Stimulated activated effector memory CD8-positive, alpha-beta T cell treated with anti-CD3 and anti-CD28 coated beads, Interleukin-12 subunit alpha, Interleukin-12 subunit beta, amount 100 ng/mL, for 72 hours (primary cell): ENCODE measurements at regions not wholly inside any gene's neighbourhood (a gene's known extent, or its start where the extent isn't known, plus 50 kb on each side); places are given as distances from the start of the nearest gene placed in this dataset.
A peak's percentile ranks its signal among the peaks of the same experiment; 100 is the strongest.
"Not testable (repeated sequence)": the region's sequence is repeated elsewhere in the genome, so short reads cannot be mapped to it uniquely, and the experiment has no call there.

Experiments
- ATAC-seq: fragments of 150-1000 bp; cut with Tn5 transposase; 2 replicates; pipeline ENCODE4 v1.10.0; 2021
- DNase-seq, 2 donors: peaks; one replicate each; pipeline ENCODE4 v3.0.0; 2021 to 2022; ENCODE audit warnings: low spot score in 2 of 2
- H3K27ac Mint-ChIP-seq: one replicate; pipeline ENCODE4 v1.8.0; 2022; ENCODE audit warnings: mild to moderate bottlenecking, mixed read lengths
- H3K36me3 Mint-ChIP-seq: one replicate; pipeline ENCODE4 v1.8.0; 2022; ENCODE audit warnings: mild to moderate bottlenecking, mixed read lengths
- H3K4me1 Mint-ChIP-seq: one replicate; pipeline ENCODE4 v1.8.0; 2022; ENCODE audit warnings: mixed read lengths
- H3K4me3 Mint-ChIP-seq: one replicate; pipeline ENCODE4 v1.8.0; 2022; ENCODE audit warnings: mild to moderate bottlenecking, mixed read lengths
- H3K9me3 Mint-ChIP-seq: one replicate; pipeline ENCODE4 v1.8.0; 2022; ENCODE audit warnings: mixed read lengths

DNA sequence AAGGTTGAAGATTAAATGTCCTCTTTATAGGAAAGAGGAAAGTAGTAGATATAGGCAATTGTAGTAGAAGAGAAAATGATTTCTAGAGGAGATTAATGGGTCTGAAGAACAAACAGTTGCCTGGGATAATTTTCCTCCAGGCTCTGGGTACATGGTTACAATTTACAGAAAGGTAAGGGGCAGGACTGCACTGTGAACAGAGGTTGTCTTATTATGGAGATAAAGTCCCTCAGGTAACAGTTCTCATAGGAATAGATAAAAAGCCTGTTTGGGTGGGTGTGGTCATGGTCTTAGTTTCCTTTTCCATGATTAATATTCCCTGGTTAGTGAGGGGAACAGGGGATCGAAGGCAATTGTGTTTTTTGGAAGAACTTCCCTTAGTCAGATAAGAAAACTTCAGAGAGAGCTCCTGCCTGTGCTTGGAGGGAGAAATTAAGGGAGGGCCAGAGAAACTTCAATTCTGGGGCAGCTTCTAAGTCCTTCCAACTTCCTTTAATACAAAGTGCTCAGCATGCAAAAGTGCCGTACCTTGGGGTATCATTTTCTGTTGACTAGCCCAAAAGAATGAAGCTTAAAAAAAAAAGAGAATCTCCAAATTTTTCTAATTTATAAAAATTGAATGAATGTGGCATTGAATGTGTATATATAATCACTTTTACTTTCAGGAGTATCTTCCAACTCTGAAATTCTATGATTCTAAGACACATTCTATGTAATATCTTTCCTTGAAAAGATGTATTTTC is 295.4 kb upstream of the USP25 start:
- no peak for ATAC-seq
- no peaks in the 10 kb centered on the region for H3K9me3 Mint-ChIP-seq
- H3K4me1 Mint-ChIP-seq, result no peaks in the 10 kb centered on the region
- H3K4me3 Mint-ChIP-seq, result no peak overlapping the region
- H3K27ac Mint-ChIP-seq, result no peak overlapping the region
- peaks cover 6% of the 10 kb centered on the region for H3K36me3 Mint-ChIP-seq
- DNase-seq, result no peak

DNA sequence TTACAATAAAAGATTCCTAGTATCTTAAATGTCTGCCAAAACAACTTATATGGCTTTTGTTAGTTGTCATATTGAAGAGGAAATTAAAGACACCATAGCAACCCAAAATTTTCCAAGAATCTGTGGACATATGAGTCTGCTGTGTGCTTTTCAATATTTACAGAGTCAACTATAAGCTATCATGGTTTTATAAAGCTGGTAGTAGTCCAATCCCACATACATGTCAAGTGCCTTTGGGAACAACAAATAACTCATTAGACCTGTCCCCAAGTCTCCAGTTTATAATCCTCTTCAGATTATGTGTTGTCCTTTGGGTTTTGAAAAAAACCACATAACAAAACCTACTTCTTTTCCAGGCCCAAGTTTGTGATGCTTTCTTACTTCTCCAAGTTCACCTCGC is 293.8 kb upstream of the USP25 start:
- Mint-ChIP-seq H3K4me1 (no peaks in the 10 kb centered on the region), H3K4me3 (no peak overlapping the region), H3K36me3 (peaks cover 6% of the 10 kb centered on the region), H3K27ac (no peak overlapping the region), H3K9me3 (no peaks in the 10 kb centered on the region)
- ATAC-seq (no peak), DNase-seq (no peak)

DNA sequence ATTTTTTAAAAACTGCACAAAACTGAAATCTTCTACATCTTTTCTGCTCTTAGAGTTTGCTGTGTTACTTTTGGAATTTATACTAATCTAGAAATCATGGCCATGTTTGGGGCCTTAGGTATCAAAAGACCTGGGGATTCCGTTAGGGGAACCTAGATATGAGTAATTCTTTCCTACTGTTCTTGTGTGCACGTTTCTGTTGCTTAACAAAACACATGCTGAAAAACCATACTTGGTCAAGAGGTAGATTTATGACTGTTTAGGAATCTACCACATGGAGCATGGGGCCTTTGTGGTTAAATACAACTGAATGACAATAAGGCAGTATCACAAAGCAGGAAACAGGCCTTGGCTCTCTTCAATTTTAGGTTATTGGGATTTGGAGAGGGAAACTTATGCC is 291.9 kb upstream of the USP25 start:
- no peaks in the 10 kb centered on the region for H3K4me1 Mint-ChIP-seq
- H3K4me3 Mint-ChIP-seq, result no peak overlapping the region
- no peaks in the 10 kb centered on the region for H3K9me3 Mint-ChIP-seq
- H3K36me3 Mint-ChIP-seq, result peaks cover 6% of the 10 kb centered on the region
- H3K27ac Mint-ChIP-seq, result peak overlapping the region; percentile 32
- DNase-seq (no peak), ATAC-seq (peak; percentile 94)

DNA sequence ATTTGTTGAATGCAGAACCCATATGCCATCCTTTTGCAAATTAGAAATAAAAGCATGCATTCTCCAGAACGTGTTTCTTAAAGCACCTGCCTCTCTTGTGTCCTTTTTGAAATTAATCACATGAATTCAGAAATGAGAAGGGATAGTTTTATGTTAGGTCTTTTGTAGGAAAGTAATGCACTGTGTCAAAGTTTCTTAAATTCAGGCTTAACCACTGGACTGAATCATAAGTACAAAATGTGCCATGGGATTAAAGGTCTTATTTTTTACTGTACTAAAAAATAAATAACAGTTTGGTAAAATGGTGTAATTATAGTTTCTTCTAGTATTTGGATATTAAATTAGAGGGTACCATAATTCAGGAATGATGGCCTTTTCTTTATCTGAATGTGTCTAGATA is 290.1 kb upstream of the USP25 start:
- no peak overlapping the region for H3K27ac Mint-ChIP-seq

DNA sequence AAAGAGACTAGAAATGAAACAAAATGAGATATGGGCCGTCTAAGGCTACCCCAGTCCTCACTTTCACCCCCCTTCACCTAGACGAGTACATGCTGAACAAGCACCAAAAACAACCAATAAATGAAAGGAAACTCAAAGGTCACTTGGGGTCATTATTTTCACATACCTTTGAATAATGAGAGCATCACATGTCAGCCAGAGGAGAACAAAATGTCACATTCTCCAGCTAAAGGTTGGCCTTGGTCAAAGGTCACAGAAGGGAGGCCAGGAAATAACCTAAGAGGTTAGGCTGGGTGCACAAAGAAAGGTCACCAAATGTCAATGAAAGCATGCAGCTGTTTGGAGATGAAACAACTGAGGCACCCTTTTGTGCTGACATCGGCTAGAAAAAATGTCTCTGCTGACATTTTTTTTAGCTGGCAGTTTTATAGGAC is 288.7 kb upstream of the USP25 start:
- Mint-ChIP-seq H3K4me3 (no peak overlapping the region), H3K4me1 (peaks cover 5% of the 10 kb centered on the region), H3K27ac (no peak overlapping the region), H3K9me3 (no peaks in the 10 kb centered on the region), H3K36me3 (peaks cover 6% of the 10 kb centered on the region)
- DNase-seq (no peak), ATAC-seq (no peak)

More for the DNA sequence above, 290.1 kb upstream of the USP25 start:
- no peak for ATAC-seq
- peaks cover 6% of the 10 kb centered on the region for H3K36me3 Mint-ChIP-seq
- H3K9me3 Mint-ChIP-seq, result no peaks in the 10 kb centered on the region
- no peak for DNase-seq
- H3K4me1 Mint-ChIP-seq, result no peaks in the 10 kb centered on the region
- H3K4me3 Mint-ChIP-seq, result no peak overlapping the region

DNA sequence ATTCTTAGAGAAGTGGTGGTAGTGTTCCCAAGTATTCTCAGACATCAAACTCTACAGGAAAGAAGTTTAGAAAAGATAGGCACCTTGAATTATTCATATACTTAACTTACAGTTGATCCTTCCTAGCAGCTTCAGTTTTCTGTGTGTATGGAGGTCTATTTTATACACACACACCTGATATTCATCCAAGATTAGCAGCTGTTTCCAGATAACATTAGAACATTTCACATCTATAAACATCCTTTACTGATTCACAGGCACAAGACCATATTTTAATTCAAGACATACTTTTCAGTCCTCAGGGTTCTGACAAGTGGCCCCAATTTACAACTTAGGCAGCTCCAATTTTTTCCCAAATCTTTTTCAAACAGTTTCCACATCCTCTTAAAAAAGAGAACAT is 287.8 kb upstream of the USP25 start:
- ATAC-seq (no peak), DNase-seq (no peak)
- Mint-ChIP-seq H3K4me3 (no peak overlapping the region), H3K9me3 (no peaks in the 10 kb centered on the region), H3K36me3 (peaks cover 6% of the 10 kb centered on the region), H3K27ac (no peak overlapping the region), H3K4me1 (peaks cover 5% of the 10 kb centered on the region)

DNA sequence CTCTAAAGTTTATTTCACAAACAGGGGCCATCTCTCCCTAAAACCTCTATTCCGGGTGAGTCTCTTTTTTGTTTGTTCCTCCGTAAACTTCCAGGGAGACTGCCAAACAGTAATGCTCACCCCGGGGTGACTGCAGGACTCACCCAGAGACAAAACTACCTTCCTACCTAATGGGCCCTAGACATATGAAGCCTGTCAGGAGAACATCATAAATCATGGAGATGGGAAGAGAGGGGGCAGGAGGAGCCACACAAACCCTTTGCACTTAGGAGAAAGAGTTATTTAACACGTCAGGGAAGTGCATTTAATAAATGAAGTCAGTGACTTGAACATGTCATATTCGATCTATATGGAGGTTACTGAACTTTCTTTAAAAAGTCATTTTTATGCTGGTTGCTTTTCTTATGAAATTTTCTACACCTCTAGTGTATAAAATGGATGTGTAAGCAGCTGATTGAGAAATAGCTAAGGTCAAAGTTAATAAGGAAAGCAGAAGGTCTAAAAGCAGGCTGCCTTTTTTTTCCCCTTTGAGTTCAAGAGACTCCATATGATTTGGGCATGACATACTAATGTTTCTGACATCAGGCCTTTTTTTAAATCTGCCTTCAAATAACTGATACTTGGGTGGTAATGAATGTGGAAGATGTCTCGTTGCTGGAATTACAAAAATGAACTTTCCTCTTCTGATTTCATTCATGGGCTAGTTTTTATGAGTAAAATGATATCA is 286.9 kb upstream of the USP25 start:
- H3K4me3 Mint-ChIP-seq, result no peak overlapping the region
- peaks cover 2% of the 10 kb centered on the region for H3K36me3 Mint-ChIP-seq
- no peak for DNase-seq
- no peak for ATAC-seq
- H3K4me1 Mint-ChIP-seq, result peaks cover 5% of the 10 kb centered on the region
- H3K9me3 Mint-ChIP-seq, result no peaks in the 10 kb centered on the region
- no peak overlapping the region for H3K27ac Mint-ChIP-seq

DNA sequence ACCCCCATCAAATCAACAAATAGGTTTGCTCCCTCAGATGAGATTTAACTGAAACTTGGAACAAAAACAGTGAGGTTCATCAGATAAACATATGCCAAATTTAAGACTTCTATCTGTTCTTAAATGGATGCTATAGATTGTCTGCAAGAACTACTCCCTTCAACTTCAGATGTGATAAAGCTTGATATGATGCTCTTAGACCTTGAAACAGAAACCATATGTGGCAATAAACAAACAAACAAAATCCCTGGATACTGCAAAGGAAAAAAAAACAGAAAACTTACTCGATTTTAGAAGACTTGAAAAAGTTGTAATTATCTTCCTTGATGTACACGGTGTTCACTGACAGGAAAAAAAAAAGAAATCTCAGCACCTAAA is 286.1 kb upstream of the USP25 start:
- ATAC-seq, result no peak
- Mint-ChIP-seq H3K36me3 (no peaks in the 10 kb centered on the region), H3K9me3 (no peaks in the 10 kb centered on the region), H3K4me1 (peaks cover 5% of the 10 kb centered on the region), H3K4me3 (no peak overlapping the region), H3K27ac (no peak overlapping the region)
- DNase-seq, result no peak

DNA sequence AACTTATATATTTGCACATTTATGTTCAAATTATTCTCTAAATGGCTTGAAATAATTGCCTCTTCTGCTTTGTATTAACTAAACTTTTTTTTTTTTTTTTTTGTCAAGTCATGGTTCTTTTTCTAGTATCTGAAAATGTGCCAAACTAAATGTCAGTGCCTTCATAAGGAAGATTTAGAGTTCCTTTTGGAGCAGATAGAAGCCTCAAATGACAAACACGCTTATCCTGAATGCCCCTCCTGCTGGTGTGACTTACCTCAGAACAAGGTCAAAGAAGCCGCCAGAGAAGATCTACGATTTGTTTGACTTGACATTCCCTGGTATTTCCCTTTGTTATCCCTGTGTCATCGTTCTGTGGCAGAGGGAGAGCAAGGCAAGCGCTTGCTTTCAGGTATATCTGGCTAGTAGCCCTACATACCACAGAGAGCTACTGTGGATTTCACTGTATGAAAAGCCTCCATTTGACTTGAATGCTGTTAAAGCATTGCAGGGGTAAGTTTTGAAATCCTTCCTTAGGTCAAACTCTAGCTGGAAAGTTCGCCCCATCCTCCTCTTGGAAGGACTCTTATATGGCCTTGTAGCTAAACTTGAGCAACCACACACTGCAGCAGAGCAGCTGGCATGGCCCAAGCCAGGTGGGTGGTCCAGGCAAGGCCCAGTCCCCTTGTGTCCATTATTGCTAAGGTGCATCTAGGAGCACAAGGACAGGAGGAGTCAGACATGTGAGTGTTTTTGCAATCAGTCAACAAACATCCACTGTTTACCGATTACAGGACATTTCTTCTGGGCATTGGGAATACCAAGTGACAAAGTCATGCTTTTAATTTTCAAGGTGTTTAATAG is 285.4 kb upstream of the USP25 start:
- H3K9me3 Mint-ChIP-seq, result peaks cover 5% of the 10 kb centered on the region
- no peak overlapping the region for H3K4me3 Mint-ChIP-seq
- ATAC-seq, result peak; percentile 39
- no peak for DNase-seq
- no peak overlapping the region for H3K27ac Mint-ChIP-seq
- peaks cover 5% of the 10 kb centered on the region for H3K4me1 Mint-ChIP-seq
- no peaks in the 10 kb centered on the region for H3K36me3 Mint-ChIP-seq

DNA sequence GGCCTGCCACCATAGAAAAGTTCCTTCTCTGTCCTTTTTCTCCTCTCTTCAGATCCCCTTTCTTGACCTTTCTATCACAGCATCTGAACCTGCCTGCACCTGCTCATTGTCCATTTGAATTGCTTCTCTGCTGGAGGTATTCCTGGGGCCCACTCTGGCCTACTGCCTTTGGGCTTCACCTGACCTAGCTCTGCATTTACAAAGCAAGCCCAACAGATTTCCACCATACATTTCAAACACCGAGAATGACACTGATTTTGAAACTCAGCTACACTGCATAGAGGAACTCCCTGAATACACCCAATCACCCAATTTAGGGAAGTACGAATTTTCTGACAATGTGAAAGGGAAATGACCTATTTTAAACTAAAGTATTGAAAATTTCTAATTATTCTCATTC is 284.5 kb upstream of the USP25 start:
- Mint-ChIP-seq H3K4me3 (no peak overlapping the region), H3K36me3 (no peaks in the 10 kb centered on the region), H3K9me3 (peaks cover 5% of the 10 kb centered on the region), H3K4me1 (peaks cover 5% of the 10 kb centered on the region), H3K27ac (no peak overlapping the region)
- DNase-seq, result no peak
- ATAC-seq, result no peak

DNA sequence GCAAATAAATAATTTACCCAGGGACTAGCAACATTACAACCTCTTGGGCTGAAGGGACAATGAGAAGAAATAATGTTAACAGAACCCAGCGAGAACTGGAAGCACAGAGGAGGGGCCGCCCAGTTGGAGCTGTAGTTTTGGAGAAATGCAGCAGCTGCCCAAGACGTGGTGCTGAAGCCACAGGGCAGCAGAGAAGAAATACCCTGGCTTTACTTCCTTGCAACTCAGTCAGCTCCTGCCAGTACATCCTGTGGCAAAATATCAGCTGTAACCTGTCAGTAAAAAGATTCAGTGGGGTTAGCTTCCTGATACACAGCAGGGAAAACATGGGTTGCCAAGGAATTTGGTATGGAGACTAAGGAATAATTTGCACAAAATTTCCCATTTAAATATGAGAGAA is 283.6 kb upstream of the USP25 start:
- no peaks in the 10 kb centered on the region for H3K36me3 Mint-ChIP-seq
- ATAC-seq (no peak), DNase-seq (no peak)
- H3K4me3 Mint-ChIP-seq, result no peak overlapping the region
- H3K4me1 Mint-ChIP-seq, result peaks cover 5% of the 10 kb centered on the region
- H3K9me3 Mint-ChIP-seq, result peaks cover 5% of the 10 kb centered on the region
- no peak overlapping the region for H3K27ac Mint-ChIP-seq

DNA sequence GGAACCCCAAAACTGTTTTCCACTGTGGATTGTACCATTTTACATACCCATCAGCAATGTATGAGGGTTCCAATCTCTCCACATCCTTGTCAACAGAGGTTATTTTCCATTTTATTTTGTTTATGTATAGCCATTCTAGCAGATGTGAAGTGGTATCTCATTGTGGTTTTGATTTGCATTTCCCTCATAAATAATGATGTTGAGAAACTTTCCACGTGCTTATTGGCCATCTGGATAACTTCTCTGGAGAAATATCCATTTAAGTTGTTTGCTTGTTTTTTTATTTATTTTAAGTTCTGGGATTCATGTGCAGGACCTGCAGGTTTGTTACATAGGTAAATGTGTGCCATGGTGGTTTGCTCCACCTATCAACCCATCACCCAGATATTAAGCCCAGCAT is 280.2 kb upstream of the USP25 start:
- Mint-ChIP-seq H3K4me1 (peaks cover 5% of the 10 kb centered on the region), H3K4me3 (no peak overlapping the region), H3K27ac (no peak overlapping the region), H3K36me3 (no peaks in the 10 kb centered on the region), H3K9me3 (peaks cover 5% of the 10 kb centered on the region)
- no peak for ATAC-seq
- DNase-seq, result no peak

DNA sequence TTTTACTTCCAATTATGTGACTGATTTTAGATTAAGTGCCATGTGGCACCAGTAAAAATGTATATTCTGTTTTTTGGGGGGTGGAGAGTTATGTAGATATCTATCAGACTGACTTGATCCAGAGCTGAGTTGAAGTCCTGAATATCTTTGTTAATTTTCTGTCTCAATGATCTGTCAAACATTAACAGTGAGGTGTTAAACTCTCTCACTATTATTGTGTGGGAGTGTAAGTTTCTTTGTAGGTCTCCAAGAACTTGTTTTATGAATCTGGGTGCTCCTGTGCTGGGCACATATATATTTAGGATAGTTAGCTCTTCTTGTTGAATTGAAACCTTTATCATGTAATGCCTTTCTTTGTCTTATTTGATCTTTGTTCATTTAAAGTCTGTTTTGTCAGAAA is 276.5 kb upstream of the USP25 start:
- DNase-seq (no peak), ATAC-seq (no peak)
- H3K36me3 Mint-ChIP-seq, result no peaks in the 10 kb centered on the region
- H3K9me3 Mint-ChIP-seq, result peaks cover 5% of the 10 kb centered on the region
- H3K4me1 Mint-ChIP-seq, result no peaks in the 10 kb centered on the region
- no peak overlapping the region for H3K4me3 Mint-ChIP-seq
- no peak overlapping the region for H3K27ac Mint-ChIP-seq

DNA sequence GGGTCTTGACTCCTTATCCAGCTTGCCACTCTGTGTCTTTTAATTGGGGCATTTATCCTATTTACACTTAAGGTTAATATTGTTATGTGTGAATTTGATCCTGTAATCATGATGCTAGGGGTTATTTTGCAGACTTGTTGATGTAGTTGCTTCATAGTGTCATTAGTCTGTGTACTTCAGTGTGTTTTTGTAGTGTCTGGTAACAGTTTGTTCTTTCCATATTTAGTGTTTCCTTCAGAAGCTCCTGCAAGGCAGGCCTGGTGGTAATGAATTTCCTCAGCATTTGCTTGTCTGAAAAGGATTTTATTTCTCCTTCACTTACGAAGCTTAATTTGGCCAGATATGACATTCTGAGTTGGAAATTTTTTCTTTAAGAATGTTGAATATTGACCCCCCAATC is 276.0 kb upstream of the USP25 start:
- H3K36me3 Mint-ChIP-seq, H3K27ac Mint-ChIP-seq, H3K9me3 Mint-ChIP-seq, DNase-seq, H3K4me3 Mint-ChIP-seq, H3K4me1 Mint-ChIP-seq, ATAC-seq: not testable (repeated sequence)

DNA sequence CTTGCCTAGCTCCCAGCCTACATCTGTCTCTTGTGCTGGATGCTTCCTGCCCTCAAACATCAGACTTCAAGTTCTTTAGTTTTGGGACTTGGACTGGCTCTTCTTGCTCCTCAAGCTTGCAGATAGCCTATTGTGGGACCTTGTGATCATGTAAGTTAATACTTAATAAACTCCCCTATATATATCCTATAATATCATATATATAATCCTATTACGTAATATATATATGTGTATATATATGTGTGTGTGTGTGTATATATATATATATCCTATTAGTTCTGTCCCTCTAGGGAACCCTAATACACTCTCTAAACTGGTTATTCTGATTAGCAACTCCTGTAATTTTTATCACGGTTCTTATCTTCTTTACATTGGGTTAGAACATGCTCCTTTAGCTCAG is 274.9 kb upstream of the USP25 start:
- ATAC-seq, DNase-seq, H3K27ac Mint-ChIP-seq, H3K4me3 Mint-ChIP-seq, H3K4me1 Mint-ChIP-seq, H3K9me3 Mint-ChIP-seq, H3K36me3 Mint-ChIP-seq: not testable (repeated sequence)
